ENCODE measurements at regions not wholly inside any gene's neighbourhood (a gene's known extent, or its start where the extent isn't known, plus 50 kb on each side); places are given as distances from the start of the nearest gene placed in this dataset.
"Not testable (repeated sequence)": the region's sequence is repeated elsewhere in the genome, so short reads cannot be mapped to it uniquely, and the experiment has no call there.

- no peak for DNase-seq
These were observed 393.4 kb downstream of the ZFHX3 start for GRCh38 chr16:72654535-72654934.

DNA sequence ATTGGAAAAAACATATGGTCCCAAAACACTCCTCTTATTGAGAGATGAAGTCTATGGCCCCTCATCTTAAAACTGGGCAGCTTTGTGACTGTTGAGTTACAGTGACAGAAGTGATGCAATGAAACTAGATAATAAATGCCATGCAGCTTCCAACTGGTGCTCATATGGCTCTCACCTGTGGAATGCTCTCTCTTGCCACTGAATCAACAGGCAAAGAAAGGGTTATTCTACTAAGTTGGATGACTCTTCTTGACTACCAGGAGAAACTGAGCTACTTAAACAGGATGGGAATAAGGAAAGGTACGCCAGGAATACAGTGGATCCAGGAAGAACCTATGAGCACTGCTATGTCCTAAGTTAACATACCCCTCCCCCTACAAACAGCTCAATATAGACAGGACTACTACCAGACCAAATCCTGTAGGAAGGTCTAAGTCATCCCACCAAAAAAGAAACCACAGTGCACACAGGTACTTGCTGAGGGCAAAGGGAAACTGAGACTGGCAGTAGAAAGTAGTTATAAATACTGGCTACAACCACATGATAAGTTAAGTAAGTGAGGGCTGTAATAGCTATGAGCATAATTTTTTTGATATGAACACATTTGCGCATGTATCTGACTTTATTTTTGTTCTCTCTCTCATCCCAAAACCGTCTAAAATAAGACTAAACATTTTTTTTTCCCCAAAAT, 398.5 kb downstream of the ZFHX3 start:
- no peak for DNase-seq

- no peak for DNase-seq
These were observed 401.3 kb downstream of the ZFHX3 start for GRCh38 chr16:72646615-72647014.

DNA sequence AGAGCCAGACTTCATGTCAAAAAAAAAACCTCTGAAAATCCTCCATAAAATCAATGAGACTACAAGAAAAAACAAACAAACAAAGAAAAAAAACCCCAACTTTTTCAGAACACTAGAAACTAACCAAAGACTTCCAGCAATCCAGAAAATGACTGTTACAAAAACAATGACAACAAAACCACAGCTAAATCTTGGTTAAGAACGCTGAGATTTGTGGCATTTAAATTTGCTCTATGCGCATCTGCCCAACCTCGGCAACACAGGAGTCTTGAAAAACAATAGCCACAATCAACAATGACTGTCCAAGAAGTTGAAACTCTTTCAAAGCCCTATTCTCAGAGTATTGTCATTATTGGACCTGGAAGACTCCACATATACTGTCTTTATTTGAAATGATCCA, 402.4 kb downstream of the ZFHX3 start:
- DNase-seq = no peak

- DNase-seq = no peak
These were observed 403.0 kb downstream of the ZFHX3 start for GRCh38 chr16:72644911-72645310.

GRCh38 chr16:72639494-72639893, 408.4 kb downstream of the ZFHX3 start:
- no peak for DNase-seq

DNA sequence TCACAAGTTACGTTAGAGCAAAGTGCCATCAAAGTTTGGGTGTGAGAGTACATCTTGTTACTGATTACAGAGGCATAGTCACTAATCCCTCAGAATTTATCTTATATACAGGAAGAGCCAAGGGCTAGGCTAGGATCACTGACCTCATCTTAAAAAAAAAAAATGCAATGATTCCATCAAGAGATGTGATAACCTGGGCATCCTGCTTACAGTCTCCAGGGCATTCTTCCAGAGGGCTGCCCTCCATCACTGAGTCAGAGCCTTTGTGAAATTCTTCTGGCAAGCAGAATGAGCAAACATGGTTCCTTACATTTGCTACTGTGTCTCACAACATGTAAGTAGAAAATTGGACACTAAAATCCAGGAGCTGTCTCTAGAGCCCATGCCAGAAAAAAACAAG, 410.6 kb downstream of the ZFHX3 start:
- DNase-seq = no peak

DNA sequence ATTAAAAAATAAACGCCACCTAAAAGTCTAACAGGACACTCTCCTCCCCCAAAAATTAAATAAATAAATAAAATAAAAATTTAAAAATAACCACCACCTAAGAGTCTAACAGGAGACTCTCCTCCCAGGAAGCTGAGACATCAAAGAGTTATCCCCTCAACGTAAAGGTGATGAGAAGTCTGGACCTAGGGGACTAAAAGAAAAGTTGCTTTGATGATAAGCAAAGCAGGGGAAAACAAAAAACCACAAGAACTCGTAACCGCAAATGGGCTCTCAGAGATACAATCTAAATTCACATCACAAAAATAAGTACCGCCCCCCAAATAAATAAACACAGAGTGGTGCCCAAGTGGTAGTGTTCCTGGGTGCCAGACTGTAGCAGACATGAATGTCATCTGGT, 412.2 kb downstream of the ZFHX3 start:
- no peak for DNase-seq

DNA sequence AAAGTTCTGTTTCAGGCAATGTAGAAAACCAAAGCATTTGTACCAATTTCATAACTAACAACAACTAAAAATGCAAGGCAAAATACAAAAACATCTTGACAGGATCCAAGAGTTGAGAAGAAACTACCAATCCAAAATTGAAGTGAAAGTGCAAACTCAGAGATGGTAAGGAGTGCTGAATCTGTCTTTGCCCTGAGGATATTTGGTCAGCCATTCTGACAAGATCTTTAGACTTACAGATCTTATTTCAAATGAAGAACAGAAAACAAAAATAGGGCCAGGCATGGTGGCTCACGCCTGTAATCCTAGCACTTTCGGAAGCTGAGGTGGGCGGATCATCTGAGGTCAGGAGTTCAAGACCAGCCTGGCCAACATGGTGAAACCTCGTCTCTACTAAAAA, 412.8 kb downstream of the ZFHX3 start:
- DNase-seq = no peak

DNA sequence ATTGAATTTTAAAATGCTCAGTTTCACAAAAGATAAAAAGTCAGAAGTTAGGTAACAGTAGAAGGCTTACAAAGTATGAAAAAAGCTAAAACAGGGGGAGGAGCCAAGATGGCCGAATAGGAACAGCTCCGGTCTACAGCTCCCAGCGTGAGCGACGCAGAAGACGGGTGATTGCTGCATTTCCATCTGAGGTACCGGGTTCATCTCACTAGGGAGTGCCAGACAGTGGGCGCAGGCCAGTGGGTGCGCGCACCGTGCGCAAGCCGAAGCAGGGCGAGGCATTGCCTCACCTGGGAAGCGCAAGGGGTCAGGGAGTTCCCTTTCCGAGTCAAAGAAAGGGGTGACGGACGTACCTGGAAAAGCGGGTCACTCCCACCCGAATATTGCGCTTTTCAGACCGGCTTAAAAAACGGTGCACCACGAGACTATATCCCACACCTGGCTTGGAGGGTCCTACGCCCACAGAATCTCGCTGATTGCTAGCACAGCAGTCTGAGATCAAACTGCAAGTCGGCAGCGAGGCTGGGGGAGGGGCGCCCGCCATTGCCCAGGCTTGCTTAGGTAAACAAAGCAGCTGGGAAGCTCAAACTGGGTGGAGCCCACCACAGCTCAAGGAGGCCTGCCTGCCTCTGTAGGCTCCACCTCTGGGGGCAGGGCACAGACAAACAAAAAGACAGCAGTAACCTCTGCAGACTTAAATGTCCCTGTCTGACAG, 420.6 kb downstream of the ZFHX3 start:
- DNase-seq = not testable (repeated sequence)

DNA sequence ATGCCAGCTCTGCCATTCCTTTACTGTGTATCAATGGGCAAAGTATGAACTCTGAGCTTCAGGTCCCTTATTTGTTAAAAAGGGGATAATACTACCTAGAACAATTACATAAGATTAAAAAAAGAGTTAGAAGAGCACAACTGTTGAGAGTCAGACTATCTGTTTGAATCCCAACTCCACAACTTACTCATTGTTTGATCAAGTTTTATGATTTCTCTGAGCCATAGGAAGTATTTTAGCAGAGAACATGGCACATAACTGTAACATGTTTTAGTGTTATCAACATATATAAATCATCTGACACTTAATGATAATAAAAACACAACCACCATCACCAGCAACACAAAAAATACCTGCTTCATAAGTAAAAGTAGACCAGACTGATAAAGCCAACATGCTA, 421.3 kb downstream of the ZFHX3 start:
- DNase-seq = no peak

DNA sequence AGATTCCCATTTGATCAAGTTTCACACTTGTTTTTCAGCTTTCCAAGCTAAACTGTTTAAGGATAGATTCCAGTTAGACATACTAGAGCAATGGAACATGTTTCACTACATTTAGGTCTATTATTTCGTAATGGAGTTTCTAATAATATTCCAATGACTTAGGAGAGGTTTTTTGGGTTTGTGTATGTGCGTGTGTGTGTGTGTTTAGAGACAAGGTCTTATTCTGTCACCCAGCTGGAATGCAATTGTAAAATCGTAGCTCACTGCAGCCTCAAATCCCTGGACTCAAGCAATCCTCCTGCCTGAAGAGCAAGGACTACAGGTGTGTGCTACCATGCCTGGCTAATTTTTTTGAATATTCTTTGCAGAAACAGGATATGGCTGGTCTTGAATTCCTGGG, 426.3 kb downstream of the ZFHX3 start:
- DNase-seq = no peak

DNA sequence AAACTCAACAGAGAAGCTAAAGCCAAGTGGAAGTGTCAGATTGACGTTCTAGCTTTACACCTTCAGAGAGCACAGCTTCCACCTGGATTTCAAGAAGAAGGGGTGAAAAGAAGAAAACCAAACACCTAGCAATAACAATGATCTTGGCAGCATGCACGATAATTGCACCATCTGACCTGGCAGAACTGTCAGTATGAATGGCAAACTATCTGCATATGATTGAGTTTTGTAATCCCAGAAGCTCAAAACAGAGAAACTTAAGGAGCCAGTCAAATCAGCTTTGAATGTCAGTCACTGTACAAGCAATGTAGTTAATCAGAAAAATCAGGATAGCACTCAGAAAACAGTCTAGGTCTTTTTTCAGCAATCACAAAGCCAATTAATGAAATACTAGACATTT, 427.1 kb downstream of the ZFHX3 start:
- DNase-seq = no peak

GRCh38 chr16:72620348-72620747, 427.6 kb downstream of the ZFHX3 start:
- no peak for DNase-seq

- no peak for DNase-seq
These were observed 432.1 kb downstream of the ZFHX3 start for GRCh38 chr16:72615856-72616255.

DNA sequence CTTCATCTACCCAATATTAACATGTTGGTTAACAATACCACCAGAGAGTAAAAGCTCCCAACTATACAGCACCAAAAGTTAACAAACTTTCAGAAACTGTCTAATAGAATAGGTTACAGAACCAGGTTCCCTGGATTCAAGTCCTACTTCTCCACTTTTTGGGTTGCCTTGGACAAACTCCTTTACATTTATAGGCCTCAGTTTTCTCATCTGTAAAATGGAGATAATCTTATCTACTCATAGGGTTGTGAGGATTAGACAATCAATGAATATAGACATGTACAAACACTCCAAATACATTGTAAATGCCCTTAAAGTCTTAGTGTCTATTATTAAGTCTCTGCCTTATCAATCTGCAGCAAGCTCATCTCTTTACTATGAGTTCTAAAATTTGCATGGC, 435.2 kb downstream of the ZFHX3 start:
- DNase-seq = no peak

GRCh38 chr16:72612256-72612655, 435.7 kb downstream of the ZFHX3 start:
- no peak for DNase-seq

GRCh38 chr16:72609933-72610332, 438.0 kb upstream of the PMFBP1 start:
- peak in 1 of 2 experiments; percentile 7 for DNase-seq

- DNase-seq = no peak
These were observed 437.1 kb upstream of the PMFBP1 start for GRCh38 chr16:72609066-72609465.

GRCh38 chr16:72604375-72604774, 432.4 kb upstream of the PMFBP1 start:
- no peak for DNase-seq

DNA sequence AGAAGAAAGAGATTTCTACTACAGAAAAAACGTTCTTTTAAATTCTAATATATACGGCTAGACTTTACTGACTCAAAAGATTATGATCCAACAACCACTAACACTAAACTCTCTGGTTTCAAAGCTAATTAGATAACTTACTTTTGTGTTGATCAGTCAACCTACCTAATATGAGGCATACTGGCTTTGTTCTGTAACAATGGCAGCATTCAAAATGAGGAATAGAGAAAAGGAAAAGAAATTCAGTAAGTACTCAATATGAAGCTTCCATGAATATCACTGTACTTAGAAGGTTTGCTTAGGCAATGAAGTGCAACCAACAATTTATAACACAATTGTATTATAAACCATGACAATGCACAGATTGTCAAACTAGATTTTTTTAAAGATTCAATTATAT, 430.5 kb upstream of the PMFBP1 start:
- DNase-seq = no peak

DNA sequence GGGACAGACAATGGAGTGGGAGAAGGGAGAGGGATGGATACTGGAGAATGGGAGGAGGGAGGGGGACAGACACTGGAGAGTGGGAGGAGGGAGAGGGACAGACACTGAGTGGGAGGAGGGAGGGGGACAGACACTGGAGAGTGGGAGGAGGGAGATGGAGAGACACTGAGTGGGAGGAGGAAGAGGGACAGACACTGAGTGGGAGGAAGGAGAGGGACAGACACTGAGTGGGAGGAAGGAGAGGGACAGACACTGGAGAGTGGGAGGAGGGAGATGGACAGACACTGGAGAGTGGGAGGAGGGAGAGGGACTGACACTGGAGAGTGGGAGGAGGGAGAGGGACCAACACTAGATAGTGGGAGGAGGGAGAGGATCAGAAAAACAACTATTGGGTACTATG, 426.7 kb upstream of the PMFBP1 start:
- no peak for DNase-seq

- no peak for DNase-seq
These were observed 426.0 kb upstream of the PMFBP1 start for GRCh38 chr16:72597938-72598337.

GRCh38 chr16:72596373-72596772, 424.4 kb upstream of the PMFBP1 start:
- DNase-seq = no peak
